ENCODE measurements at regions not wholly inside any gene's neighbourhood (a gene's known extent, or its start where the extent isn't known, plus 50 kb on each side); places are given as distances from the start of the nearest gene placed in this dataset.

- no peak overlapping the region for H3K27ac ChIP-seq (ENCODE audit: extremely low read depth, low read depth, low read length)
- TF ChIP-seq, protein P1, sequence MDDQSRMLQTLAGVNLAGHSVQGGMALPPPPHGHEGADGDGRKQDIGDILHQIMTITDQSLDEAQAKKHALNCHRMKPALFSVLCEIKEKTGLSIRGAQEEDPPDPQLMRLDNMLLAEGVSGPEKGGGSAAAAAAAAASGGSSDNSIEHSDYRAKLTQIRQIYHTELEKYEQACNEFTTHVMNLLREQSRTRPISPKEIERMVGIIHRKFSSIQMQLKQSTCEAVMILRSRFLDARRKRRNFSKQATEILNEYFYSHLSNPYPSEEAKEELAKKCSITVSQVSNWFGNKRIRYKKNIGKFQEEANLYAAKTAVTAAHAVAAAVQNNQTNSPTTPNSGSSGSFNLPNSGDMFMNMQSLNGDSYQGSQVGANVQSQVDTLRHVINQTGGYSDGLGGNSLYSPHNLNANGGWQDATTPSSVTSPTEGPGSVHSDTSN (CRISPR knock-in tag; IDR thresholded peaks at IDR 0.05), result no peak
- TF ChIP-seq ZNF184 (tag by site-specific recombination; IDR thresholded peaks at IDR 0.05) (no peak), ZNF2 (tag by site-specific recombination; IDR thresholded peaks at IDR 0.05) (no peak), ZNF624 (tag by site-specific recombination; IDR thresholded peaks at IDR 0.05) (no peak), ZNF133 (tag by site-specific recombination; IDR thresholded peaks at IDR 0.05) (no peak), PATZ1 (tag by site-specific recombination; IDR thresholded peaks at IDR 0.05) (no peak), HOXD13 (CRISPR knock-in tag; IDR thresholded peaks at IDR 0.05; ENCODE audit: borderline replicate concordance) (no peak), ZNF391 (tag by site-specific recombination; IDR thresholded peaks at IDR 0.05; ENCODE audit: borderline replicate concordance, low read depth) (no peak), ZFP69B (tag by site-specific recombination; IDR thresholded peaks at IDR 0.05) (no peak), ZNF48 (tag by site-specific recombination; IDR thresholded peaks at IDR 0.05) (no peak), ZNF169 (tag by site-specific recombination; IDR thresholded peaks at IDR 0.05) (no peak), ZNF292 (tag by site-specific recombination; IDR thresholded peaks at IDR 0.05; ENCODE audit: borderline replicate concordance, low read depth) (no peak)
- TF ChIP-seq, protein P2, sequence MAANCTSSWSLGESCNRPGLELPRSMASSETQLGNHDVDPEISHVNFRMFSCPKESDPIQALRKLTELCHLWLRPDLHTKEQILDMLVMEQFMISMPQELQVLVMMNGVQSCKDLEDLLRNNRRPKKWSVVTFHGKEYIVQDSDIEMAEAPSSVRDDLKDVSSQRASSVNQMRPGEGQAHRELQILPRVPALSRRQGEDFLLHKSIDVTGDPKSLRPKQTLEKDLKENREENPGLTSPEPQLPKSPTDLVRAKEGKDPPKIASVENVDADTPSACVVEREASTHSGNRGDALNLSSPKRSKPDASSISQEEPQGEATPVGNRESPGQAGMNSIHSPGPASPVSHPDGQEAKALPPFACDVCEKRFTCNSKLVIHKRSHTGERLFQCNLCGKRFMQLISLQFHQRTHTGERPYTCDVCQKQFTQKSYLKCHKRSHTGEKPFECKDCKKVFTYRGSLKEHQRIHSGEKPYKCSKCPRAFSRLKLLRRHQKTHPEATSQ (tag by site-specific recombination; IDR thresholded peaks at IDR 0.05), result no peak
- TF ChIP-seq, protein P3, sequence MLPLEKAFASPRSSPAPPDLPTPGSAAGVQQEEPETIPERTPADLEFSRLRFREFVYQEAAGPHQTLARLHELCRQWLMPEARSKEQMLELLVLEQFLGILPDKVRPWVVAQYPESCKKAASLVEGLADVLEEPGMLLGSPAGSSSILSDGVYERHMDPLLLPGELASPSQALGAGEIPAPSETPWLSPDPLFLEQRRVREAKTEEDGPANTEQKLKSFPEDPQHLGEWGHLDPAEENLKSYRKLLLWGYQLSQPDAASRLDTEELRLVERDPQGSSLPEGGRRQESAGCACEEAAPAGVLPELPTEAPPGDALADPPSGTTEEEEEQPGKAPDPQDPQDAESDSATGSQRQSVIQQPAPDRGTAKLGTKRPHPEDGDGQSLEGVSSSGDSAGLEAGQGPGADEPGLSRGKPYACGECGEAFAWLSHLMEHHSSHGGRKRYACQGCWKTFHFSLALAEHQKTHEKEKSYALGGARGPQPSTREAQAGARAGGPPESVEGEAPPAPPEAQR (tag by site-specific recombination; IDR thresholded peaks at IDR 0.05), result no peak
- TF ChIP-seq, protein P4, sequence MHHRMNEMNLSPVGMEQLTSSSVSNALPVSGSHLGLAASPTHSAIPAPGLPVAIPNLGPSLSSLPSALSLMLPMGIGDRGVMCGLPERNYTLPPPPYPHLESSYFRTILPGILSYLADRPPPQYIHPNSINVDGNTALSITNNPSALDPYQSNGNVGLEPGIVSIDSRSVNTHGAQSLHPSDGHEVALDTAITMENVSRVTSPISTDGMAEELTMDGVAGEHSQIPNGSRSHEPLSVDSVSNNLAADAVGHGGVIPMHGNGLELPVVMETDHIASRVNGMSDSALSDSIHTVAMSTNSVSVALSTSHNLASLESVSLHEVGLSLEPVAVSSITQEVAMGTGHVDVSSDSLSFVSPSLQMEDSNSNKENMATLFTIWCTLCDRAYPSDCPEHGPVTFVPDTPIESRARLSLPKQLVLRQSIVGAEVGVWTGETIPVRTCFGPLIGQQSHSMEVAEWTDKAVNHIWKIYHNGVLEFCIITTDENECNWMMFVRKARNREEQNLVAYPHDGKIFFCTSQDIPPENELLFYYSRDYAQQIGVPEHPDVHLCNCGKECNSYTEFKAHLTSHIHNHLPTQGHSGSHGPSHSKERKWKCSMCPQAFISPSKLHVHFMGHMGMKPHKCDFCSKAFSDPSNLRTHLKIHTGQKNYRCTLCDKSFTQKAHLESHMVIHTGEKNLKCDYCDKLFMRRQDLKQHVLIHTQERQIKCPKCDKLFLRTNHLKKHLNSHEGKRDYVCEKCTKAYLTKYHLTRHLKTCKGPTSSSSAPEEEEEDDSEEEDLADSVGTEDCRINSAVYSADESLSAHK (tag by site-specific recombination; IDR thresholded peaks at IDR 0.05), result no peak
- TF ChIP-seq, protein P5, sequence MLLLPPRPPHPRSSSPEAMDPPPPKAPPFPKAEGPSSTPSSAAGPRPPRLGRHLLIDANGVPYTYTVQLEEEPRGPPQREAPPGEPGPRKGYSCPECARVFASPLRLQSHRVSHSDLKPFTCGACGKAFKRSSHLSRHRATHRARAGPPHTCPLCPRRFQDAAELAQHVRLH (tag by site-specific recombination; IDR thresholded peaks at IDR 0.05), result no peak
- H3K9me3 ChIP-seq (ENCODE audit: control insufficient read depth, insufficient read depth, low read depth, low read length), result no peaks in the 10 kb centered on the region
- no peak overlapping the region for H3K4me3 ChIP-seq (ENCODE audit: low read depth, low read length)
- no peaks in the 10 kb centered on the region for H3K4me1 ChIP-seq (ENCODE audit: control insufficient read depth, insufficient read depth, low read length)
- POLR2A ChIA-PET, result no interaction called here
- no peaks in the 10 kb centered on the region for H3K36me3 ChIP-seq (ENCODE audit: control insufficient read depth in 2 of 2, insufficient read depth in 1 of 2, low read length in 2 of 2)
- CTCF ChIA-PET, result no interaction called here
These were observed 408.1 kb upstream of the CTNND2 start for GRCh38 chr5:12312343-12312742.

- ChIA-PET POLR2A (no interaction called here), CTCF (no interaction called here)
- Histone ChIP-seq H3K9me3 (ENCODE audit: control insufficient read depth, insufficient read depth, low read depth, low read length) (no peaks in the 10 kb centered on the region), H3K36me3 (ENCODE audit: control insufficient read depth in 2 of 2, insufficient read depth in 1 of 2, low read length in 2 of 2) (no peaks in the 10 kb centered on the region), H3K27ac (ENCODE audit: extremely low read depth, low read depth, low read length) (no peak overlapping the region), H3K4me3 (ENCODE audit: low read depth, low read length) (no peak overlapping the region), H3K4me1 (ENCODE audit: control insufficient read depth, insufficient read depth, low read length) (no peaks in the 10 kb centered on the region)
- TF ChIP-seq ZNF302 (tag by site-specific recombination; IDR thresholded peaks at IDR 0.05; ENCODE audit: low read depth) (no peak), ZNF660 (tag by site-specific recombination; IDR thresholded peaks at IDR 0.05) (no peak), ZNF311 (tag by site-specific recombination; IDR thresholded peaks at IDR 0.05; ENCODE audit: borderline replicate concordance) (no peak), ZNF148 (tag by site-specific recombination; IDR thresholded peaks at IDR 0.05; ENCODE audit: borderline replicate concordance) (no peak), ZNF214 (tag by site-specific recombination; IDR thresholded peaks at IDR 0.05; ENCODE audit: borderline replicate concordance) (no peak), ZNF202 (tag by site-specific recombination; IDR thresholded peaks at IDR 0.05; ENCODE audit: borderline replicate concordance) (no peak), ZNF416 (tag by site-specific recombination; IDR thresholded peaks at IDR 0.05) (no peak), SP3 (tag by site-specific recombination; IDR thresholded peaks at IDR 0.05) (no peak), GLI4 (tag by site-specific recombination; IDR thresholded peaks at IDR 0.05) (no peak)
These were observed 389.9 kb upstream of the CTNND2 start for GRCh38 chr5:12294151-12294550.
